Parathyroid adenoma (tissue), 2 donors: ENCODE measurements at regions not wholly inside any gene's neighbourhood (a gene's known extent, or its start where the extent isn't known, plus 50 kb on each side); places are given as distances from the start of the nearest gene placed in this dataset.

ENCODE experiments used
- H2AFZ ChIP-seq: fragments of 300-600 bp; sonication (generic); one replicate; pipeline ENCODE4 v1.7.0; 2017; ENCODE audit warnings: antibody characterized with exemption, mild to moderate bottlenecking
- H3K27ac ChIP-seq: fragments of 300-600 bp; sonication (generic); one replicate; pipeline ENCODE4 v1.7.0; 2017
- H3K27me3 ChIP-seq: fragments of 300-600 bp; sonication (generic); one replicate; pipeline ENCODE4 v1.7.0; 2017; ENCODE audit warnings: low read length; ENCODE audit not compliant: control insufficient read depth, insufficient read depth
- H3K36me3 ChIP-seq: fragments of 300-600 bp; sonication (generic); one replicate; pipeline ENCODE4 v1.7.0; 2017; ENCODE audit warnings: low read length; ENCODE audit not compliant: control insufficient read depth, insufficient read depth
- H3K4me1 ChIP-seq: fragments of 300-600 bp; sonication (generic); one replicate; pipeline ENCODE4 v1.7.0; 2017; ENCODE audit warnings: control low read depth
- H3K4me2 ChIP-seq: fragments of 300-600 bp; sonication (generic); one replicate; pipeline ENCODE4 v1.7.0; 2017; ENCODE audit warnings: low read length
- H3K4me3 ChIP-seq: fragments of 300-600 bp; sonication (generic); one replicate; pipeline ENCODE4 v1.7.0; 2017; ENCODE audit warnings: low read depth, low read length
- H3K79me2 ChIP-seq: fragments of 300-600 bp; sonication (generic); one replicate; pipeline ENCODE4 v1.7.0; 2017; ENCODE audit warnings: control low read depth
- H3K9ac ChIP-seq: fragments of 300-600 bp; sonication (generic); one replicate; pipeline ENCODE4 v1.7.0; 2017; ENCODE audit warnings: mild to moderate bottlenecking
- H3K9me3 ChIP-seq: fragments of 300-600 bp; sonication (generic); one replicate; pipeline ENCODE4 v1.7.0; 2017; ENCODE audit warnings: low read length; ENCODE audit not compliant: control insufficient read depth
- TF ChIP-seq, protein P1 (sequence below): fragments of 300-600 bp; sonication (generic); IDR thresholded peaks from one replicate; pipeline ENCODE4 v1.7.0; 2017; ENCODE audit warnings: antibody characterized with exemption, mild to moderate bottlenecking
- donor health status: primary hyperparathyroidism.

DNA sequence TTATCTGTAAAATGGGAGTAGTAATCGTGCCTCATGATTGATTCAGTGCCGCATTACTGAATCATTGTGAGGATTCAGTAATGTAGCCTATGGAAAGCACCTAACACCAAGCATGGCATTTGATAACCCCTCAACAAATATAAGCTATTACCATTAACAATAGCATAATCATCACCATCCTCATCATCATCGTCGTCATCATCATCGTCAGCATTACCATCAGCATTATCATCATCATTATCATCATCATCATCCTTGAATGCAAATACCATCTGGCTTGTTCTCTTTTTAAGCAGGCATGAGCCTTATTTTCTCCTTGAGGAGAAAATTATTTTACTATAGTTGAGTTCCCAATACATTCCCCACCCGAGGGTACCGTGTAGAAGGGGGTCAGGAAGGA lies 115.4 kb upstream of the PTPRG start:
- Histone ChIP-seq H3K4me1 (no peaks in the 10 kb centered on the region), H2AFZ (no peak overlapping the region), H3K27ac (no peak overlapping the region), H3K27me3 (no peaks in the 10 kb centered on the region), H3K4me3 (no peak overlapping the region), H3K9me3 (no peaks in the 10 kb centered on the region), H3K79me2 (no peaks in the 10 kb centered on the region), H3K36me3 (no peaks in the 10 kb centered on the region), H3K4me2 (no peak overlapping the region), H3K9ac (no peak overlapping the region)
- TF ChIP-seq, protein P1, sequence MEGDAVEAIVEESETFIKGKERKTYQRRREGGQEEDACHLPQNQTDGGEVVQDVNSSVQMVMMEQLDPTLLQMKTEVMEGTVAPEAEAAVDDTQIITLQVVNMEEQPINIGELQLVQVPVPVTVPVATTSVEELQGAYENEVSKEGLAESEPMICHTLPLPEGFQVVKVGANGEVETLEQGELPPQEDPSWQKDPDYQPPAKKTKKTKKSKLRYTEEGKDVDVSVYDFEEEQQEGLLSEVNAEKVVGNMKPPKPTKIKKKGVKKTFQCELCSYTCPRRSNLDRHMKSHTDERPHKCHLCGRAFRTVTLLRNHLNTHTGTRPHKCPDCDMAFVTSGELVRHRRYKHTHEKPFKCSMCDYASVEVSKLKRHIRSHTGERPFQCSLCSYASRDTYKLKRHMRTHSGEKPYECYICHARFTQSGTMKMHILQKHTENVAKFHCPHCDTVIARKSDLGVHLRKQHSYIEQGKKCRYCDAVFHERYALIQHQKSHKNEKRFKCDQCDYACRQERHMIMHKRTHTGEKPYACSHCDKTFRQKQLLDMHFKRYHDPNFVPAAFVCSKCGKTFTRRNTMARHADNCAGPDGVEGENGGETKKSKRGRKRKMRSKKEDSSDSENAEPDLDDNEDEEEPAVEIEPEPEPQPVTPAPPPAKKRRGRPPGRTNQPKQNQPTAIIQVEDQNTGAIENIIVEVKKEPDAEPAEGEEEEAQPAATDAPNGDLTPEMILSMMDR = no peak

DNA sequence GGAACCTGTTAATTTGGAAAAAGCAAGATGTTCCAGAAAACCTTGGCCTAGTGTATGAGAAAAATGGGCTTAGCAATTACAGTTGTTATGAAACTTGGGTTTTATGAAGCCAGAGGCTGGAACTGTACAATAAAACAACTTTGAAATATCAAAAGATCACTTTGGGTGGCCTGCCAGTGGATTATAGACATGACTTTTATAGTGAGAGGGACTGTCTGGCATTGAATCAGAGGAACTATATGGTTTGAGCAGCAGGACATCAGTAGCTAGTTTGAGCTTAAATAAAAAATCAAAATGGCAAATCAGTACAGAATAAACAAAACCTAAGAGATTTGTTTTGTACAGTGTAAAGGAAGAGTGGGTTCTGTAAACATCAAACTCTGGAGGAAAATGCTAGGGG lies 115.0 kb upstream of the PTPRG start:
- H3K79me2 ChIP-seq = no peaks in the 10 kb centered on the region
- no peak overlapping the region for H3K4me2 ChIP-seq
- H3K9ac ChIP-seq = no peak overlapping the region
- H3K4me3 ChIP-seq = no peak overlapping the region
- H3K27ac ChIP-seq = no peak overlapping the region
- H3K36me3 ChIP-seq = no peaks in the 10 kb centered on the region
- TF ChIP-seq, protein P1 = no peak
- no peaks in the 10 kb centered on the region for H3K9me3 ChIP-seq
- no peaks in the 10 kb centered on the region for H3K27me3 ChIP-seq
- H3K4me1 ChIP-seq = no peaks in the 10 kb centered on the region
- H2AFZ ChIP-seq = no peak overlapping the region

GRCh38 chr3:61448378-61448777 lies 113.0 kb upstream of the PTPRG start:
- H3K27ac ChIP-seq = no peak overlapping the region

DNA sequence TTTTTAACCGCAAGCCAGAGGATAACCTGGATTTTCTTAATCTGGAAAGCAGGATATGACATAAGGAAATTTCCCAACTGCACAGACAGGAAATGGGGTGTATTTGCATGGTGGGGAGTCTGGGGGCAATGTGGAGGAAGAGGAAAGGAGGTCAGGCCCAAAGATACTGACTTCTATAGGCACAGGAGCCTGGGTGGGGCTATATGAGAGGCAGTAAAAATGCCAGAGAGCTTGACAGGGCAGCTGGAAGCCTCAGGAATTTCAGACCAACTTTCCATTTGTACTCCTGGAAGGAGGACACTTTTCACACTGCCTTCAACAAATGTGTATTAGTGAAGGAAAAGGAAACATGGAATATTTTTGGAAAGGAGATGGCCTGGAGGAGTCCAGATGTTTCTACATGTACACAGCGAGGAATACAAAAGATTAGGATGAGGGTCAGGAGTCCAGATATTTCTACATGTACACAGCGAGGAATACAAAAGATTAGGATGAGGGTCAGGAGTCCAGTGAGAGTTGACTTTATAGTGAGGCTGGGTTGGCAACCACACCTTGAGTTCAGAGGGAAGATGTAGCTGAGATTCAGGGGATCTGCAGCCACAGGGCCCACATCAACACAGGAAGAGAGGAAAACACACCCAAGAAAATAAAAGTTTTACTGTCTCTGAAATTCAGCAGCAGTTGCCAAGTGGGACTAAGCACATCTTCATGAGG lies 111.9 kb upstream of the PTPRG start:
- Histone ChIP-seq H3K4me1 (no peaks in the 10 kb centered on the region), H3K9ac (no peak overlapping the region), H3K9me3 (no peaks in the 10 kb centered on the region), H3K79me2 (no peaks in the 10 kb centered on the region), H3K4me2 (no peak overlapping the region), H3K4me3 (no peak overlapping the region), H3K27ac (no peak overlapping the region), H2AFZ (no peak overlapping the region), H3K27me3 (no peaks in the 10 kb centered on the region), H3K36me3 (no peaks in the 10 kb centered on the region)
- TF ChIP-seq, protein P1 = no peak

More at GRCh38 chr3:61448378-61448777, 113.0 kb upstream of the PTPRG start:
- H3K9ac ChIP-seq = no peak overlapping the region
- no peak overlapping the region for H3K4me2 ChIP-seq
- H3K36me3 ChIP-seq = no peaks in the 10 kb centered on the region
- H3K4me1 ChIP-seq = no peaks in the 10 kb centered on the region
- no peak overlapping the region for H3K4me3 ChIP-seq
- no peaks in the 10 kb centered on the region for H3K9me3 ChIP-seq
- H3K27me3 ChIP-seq = no peaks in the 10 kb centered on the region
- TF ChIP-seq, protein P1 = no peak
- no peak overlapping the region for H2AFZ ChIP-seq
- H3K79me2 ChIP-seq = no peaks in the 10 kb centered on the region

- no peaks in the 10 kb centered on the region for H3K79me2 ChIP-seq
- H3K27me3 ChIP-seq = no peaks in the 10 kb centered on the region
- H3K4me1 ChIP-seq = no peaks in the 10 kb centered on the region
- H3K27ac ChIP-seq = no peak overlapping the region
- H3K9ac ChIP-seq = no peak overlapping the region
- TF ChIP-seq, protein P1 = no peak
- H3K9me3 ChIP-seq = no peaks in the 10 kb centered on the region
- H3K36me3 ChIP-seq = no peaks in the 10 kb centered on the region
- H3K4me2 ChIP-seq = no peak overlapping the region
- no peak overlapping the region for H2AFZ ChIP-seq
- H3K4me3 ChIP-seq = no peak overlapping the region
These were observed 110.5 kb upstream of the PTPRG start for GRCh38 chr3:61450866-61451265.
